ENCODE measurements at regions not wholly inside any gene's neighbourhood (a gene's known extent, or its start where the extent isn't known, plus 50 kb on each side); places are given as distances from the start of the nearest gene placed in this dataset.
A peak's percentile ranks its signal among the peaks of the same experiment; 100 is the strongest.
"Not testable (repeated sequence)": the region's sequence is repeated elsewhere in the genome, so short reads cannot be mapped to it uniquely, and the experiment has no call there.

- DNase-seq (ENCODE audit: low read depth), result peak; percentile 66
Observed at GRCh38 chr11:22920939-22921565, 60.8 kb upstream of the CCDC179 start.

- no peak for DNase-seq (ENCODE audit: low read depth)
Observed at GRCh38 chr11:22922672-22923071, 62.4 kb upstream of the CCDC179 start.

GRCh38 chr11:22923561-22923960, 63.3 kb upstream of the CCDC179 start:
- DNase-seq (ENCODE audit: low read depth), result no peak

GRCh38 chr11:22926341-22926740, 66.1 kb upstream of the CCDC179 start:
- no peak for DNase-seq (ENCODE audit: low read depth)

- no peak for DNase-seq (ENCODE audit: low read depth)
Observed at GRCh38 chr11:22927793-22928192, 67.5 kb upstream of the CCDC179 start.

GRCh38 chr11:22928207-22928917, 68.1 kb upstream of the CCDC179 start:
- DNase-seq (ENCODE audit: low read depth), result no peak

GRCh38 chr11:22930816-22931594, 70.7 kb upstream of the CCDC179 start:
- DNase-seq (ENCODE audit: low read depth), result no peak

GRCh38 chr11:22938691-22939090, 78.4 kb upstream of the CCDC179 start:
- DNase-seq (ENCODE audit: low read depth), result peak; percentile 13

- DNase-seq (ENCODE audit: low read depth), result not testable (repeated sequence)
Observed at GRCh38 chr11:22941544-22941943, 81.3 kb upstream of the CCDC179 start.

GRCh38 chr11:22957786-22958185, 97.5 kb upstream of the CCDC179 start:
- DNase-seq (ENCODE audit: low read depth), result peak; percentile 4

- DNase-seq (ENCODE audit: low read depth), result no peak
Observed at GRCh38 chr11:22974251-22974650, 114.0 kb upstream of the CCDC179 start.

- DNase-seq (ENCODE audit: low read depth), result peak; percentile 72
Observed at GRCh38 chr11:22976146-22976545, 115.9 kb upstream of the CCDC179 start.

GRCh38 chr11:22982903-22983302, 122.6 kb upstream of the CCDC179 start:
- DNase-seq (ENCODE audit: low read depth), result no peak

GRCh38 chr11:22984045-22984444, 123.8 kb upstream of the CCDC179 start:
- DNase-seq (ENCODE audit: low read depth), result no peak

- DNase-seq (ENCODE audit: low read depth), result no peak
Observed at GRCh38 chr11:22989371-22989770, 129.1 kb upstream of the CCDC179 start.

GRCh38 chr11:22991196-22991595, 130.9 kb upstream of the CCDC179 start:
- DNase-seq (ENCODE audit: low read depth), result no peak

- no peak for DNase-seq (ENCODE audit: low read depth)
Observed at GRCh38 chr11:23006730-23007129, 146.5 kb upstream of the CCDC179 start.

GRCh38 chr11:23010790-23011335, 150.6 kb upstream of the CCDC179 start:
- no peak for DNase-seq (ENCODE audit: low read depth)

- DNase-seq (ENCODE audit: low read depth), result no peak
Observed at GRCh38 chr11:23012930-23013329, 152.7 kb upstream of the CCDC179 start.

GRCh38 chr11:23013509-23013908, 153.2 kb upstream of the CCDC179 start:
- peak; percentile 22 for DNase-seq (ENCODE audit: low read depth)

- peak; percentile 24 for DNase-seq (ENCODE audit: low read depth)
Observed at GRCh38 chr11:23021287-23021863, 161.1 kb upstream of the CCDC179 start.

- no peak for DNase-seq (ENCODE audit: low read depth)
Observed at GRCh38 chr11:23022854-23023253, 162.6 kb upstream of the CCDC179 start.

Measured in M059J (cell line).